SK-N-SH (cell line): ENCODE measurements at regions not wholly inside any gene's neighbourhood (a gene's known extent, or its start where the extent isn't known, plus 50 kb on each side); places are given as distances from the start of the nearest gene placed in this dataset.

Source experiments
- CTCF ChIA-PET: fragments of 300-600, 350-600 bp; formaldehyde crosslinking; extraction: SDS; loops from one replicate; lab custom pipeline; 2021; lab: Yijun Ruan, JAX
- POLR2A ChIA-PET: fragments of 350-600 bp; sonication (Branson Sonifier 250); formaldehyde crosslinking; extraction: SDS; loops from one replicate; lab custom pipeline; 2020; ENCODE audit warnings: antibody characterized with exemption, inconsistent platforms; lab: Yijun Ruan, JAX
- DNase-seq: peaks from one replicate; pipeline ENCODE4 v3.0.0; 2012
- H2AFZ ChIP-seq: fragments of 200-600 bp; sonication (generic); 2 replicates; pipeline ENCODE4 v1.8.1; 2016; ENCODE audit warnings: antibody characterized with exemption, mild to moderate bottlenecking, low read depth
- H3F3A ChIP-seq: fragments of 200-600 bp; sonication (generic); replicated peaks from 2 replicates; pipeline ENCODE3; 2016; ENCODE audit warnings: antibody characterized with exemption, mild to moderate bottlenecking; ENCODE audit not compliant: insufficient read depth
- H3K27ac ChIP-seq, 2 experiments: fragments of 200-500 bp in 1 of 2; fragments of 200-600 bp in 1 of 2; sonication (Bioruptor generic) in 1 of 2; sonication (generic), shearing (Covaris generic) in 1 of 2; 2 replicates each; pipeline versions ENCODE4 v1.5.1 to v1.6.1; 2014 to 2016; ENCODE audit warnings: low read depth in 2 of 2, inconsistent platforms in 1 of 2, low read length in 1 of 2, mild to moderate bottlenecking in 1 of 2, mixed read lengths in 1 of 2
- H3K27me3 ChIP-seq: fragments of 200-600 bp; sonication (generic), shearing (Covaris generic); 2 replicates; pipeline ENCODE4 v1.6.1; 2016; ENCODE audit warnings: mixed run types; ENCODE audit not compliant: insufficient read depth
- H3K36me3 ChIP-seq, 2 experiments: fragments of 200-500 bp in 1 of 2; fragments of 200-600 bp in 1 of 2; sonication (Bioruptor generic) in 1 of 2; sonication (generic) in 1 of 2; replicated peaks in 1 of 2; 2 replicates each; pipeline versions ENCODE3 to v1.5.1; 2014 to 2016; ENCODE audit warnings: low read length in 1 of 2, mild to moderate bottlenecking in 1 of 2; ENCODE audit not compliant: insufficient read depth in 2 of 2, control insufficient read depth in 1 of 2
- H3K4me1 ChIP-seq, 2 experiments: fragments of 200-500 bp in 1 of 2; fragments of 200-600 bp in 1 of 2; sonication (Bioruptor generic) in 1 of 2; sonication (generic), shearing (Covaris generic) in 1 of 2; 2 replicates each; pipeline versions ENCODE4 v1.5.1 to v1.6.1; 2014 to 2016; ENCODE audit warnings: low read depth in 1 of 2, low read length in 1 of 2, mixed run types in 1 of 2; ENCODE audit not compliant: insufficient read depth in 2 of 2, control insufficient read depth in 1 of 2
- H3K4me2 ChIP-seq: fragments of 200-600 bp; sonication (generic), shearing (Covaris generic); 2 replicates; pipeline ENCODE4 v1.6.1; 2017; ENCODE audit warnings: mixed run types
- H3K4me3 ChIP-seq, 2 experiments: fragments of 200-500 bp in 1 of 2; fragments of 200-600 bp in 1 of 2; sonication (Bioruptor generic) in 1 of 2; sonication (generic), shearing (Covaris generic) in 1 of 2; 2 replicates each; pipeline versions ENCODE4 v1.5.1 to v1.8.1; 2014 to 2016; ENCODE audit warnings: low read depth in 2 of 2, inconsistent platforms in 1 of 2, low read length in 1 of 2, mild to moderate bottlenecking in 1 of 2, mixed read lengths in 1 of 2, moderate library complexity in 1 of 2
- H3K79me2 ChIP-seq: fragments of 200-600 bp; sonication (generic); 2 replicates; pipeline ENCODE4 v1.8.1; 2017; ENCODE audit warnings: mild to moderate bottlenecking; ENCODE audit not compliant: insufficient read depth
- H3K9ac ChIP-seq: fragments of 200-600 bp; sonication (generic); 2 replicates; pipeline ENCODE4 v1.6.1; 2017; ENCODE audit warnings: mixed run types
- H3K9me2 ChIP-seq: fragments of 200-600 bp; sonication (generic); 2 replicates; pipeline ENCODE4 v1.6.1; 2017; ENCODE audit warnings: mixed run types
- H3K9me3 ChIP-seq: fragments of 200-600 bp; sonication (generic); 2 replicates; pipeline ENCODE4 v1.6.1; 2017; ENCODE audit warnings: mixed run types, mild to moderate bottlenecking, moderate library complexity
- H4K20me1 ChIP-seq: fragments of 200-600 bp; sonication (generic); 2 replicates; pipeline ENCODE4 v1.6.1; 2017; ENCODE audit warnings: mild to moderate bottlenecking, mixed run types; ENCODE audit not compliant: insufficient read depth
- CHD2 ChIP-seq: fragments of 150-350 bp; IDR thresholded peaks from 2 replicates; pipeline ENCODE4 v1.6.1; 2018; ENCODE audit warnings: low read length; ENCODE audit not compliant: partially characterized antibody
- ELF1 ChIP-seq: IDR thresholded peaks from 2 replicates; pipeline ENCODE4 v1.4.0; 2012
- EP300 ChIP-seq, 2 experiments: IDR thresholded peaks; 2 replicates each; pipeline versions ENCODE4 v1.4.0 to v1.6.1; 2012; ENCODE audit warnings: borderline replicate concordance in 1 of 2, low read depth in 1 of 2, low read length in 1 of 2
- FOXJ3 ChIP-seq: sonication (generic); formaldehyde crosslinking; IDR thresholded peaks from 2 replicates; pipeline ENCODE4 v1.5.1; 2020; ENCODE audit warnings: mild to moderate bottlenecking, missing genetic modification reagents
- GABPA ChIP-seq: IDR thresholded peaks from 2 replicates; pipeline ENCODE4 v1.4.0; 2012; ENCODE audit warnings: low read depth, mild to moderate bottlenecking
- GATA2 ChIP-seq: sonication (generic); formaldehyde crosslinking; IDR thresholded peaks from 2 replicates; pipeline ENCODE4 v1.5.0; 2020; ENCODE audit warnings: mild to moderate bottlenecking, missing genetic modification reagents
- IRF3 ChIP-seq: fragments of 150-350 bp; IDR thresholded peaks from 2 replicates; pipeline ENCODE4 v1.6.1; 2016; ENCODE audit warnings: mild to moderate bottlenecking, low read depth, low read length
- MXI1 ChIP-seq: IDR thresholded peaks from 2 replicates; pipeline ENCODE4 v1.6.1; 2012; ENCODE audit warnings: mild to moderate bottlenecking, low read depth, low read length, improper control_type of control experiment
- NRF1 ChIP-seq: IDR thresholded peaks from 2 replicates; pipeline ENCODE4 v1.6.1; 2012; ENCODE audit warnings: low read depth, mild to moderate bottlenecking, low read length
- POLR2AphosphoS5 ChIP-seq: IDR thresholded peaks from 2 replicates; pipeline ENCODE4 v1.6.1; 2012; ENCODE audit warnings: low read depth, low read length
- REST ChIP-seq: IDR thresholded peaks from 2 replicates; pipeline ENCODE4 v1.6.1; 2012; ENCODE audit warnings: mild to moderate bottlenecking, low read depth, low read length, moderate library complexity
- SMC3 ChIP-seq: IDR thresholded peaks from 2 replicates; pipeline ENCODE4 v1.6.1; 2012; ENCODE audit warnings: low read depth, low read length, improper control_type of control experiment
- TAF1 ChIP-seq: IDR thresholded peaks from 2 replicates; pipeline ENCODE4 v1.6.1; 2012; ENCODE audit warnings: low read depth, mild to moderate bottlenecking, low read length, moderate library complexity, borderline replicate concordance
- TCF12 ChIP-seq: IDR thresholded peaks from 2 replicates; pipeline ENCODE4 v1.4.0; 2012
- TEAD4 ChIP-seq: IDR thresholded peaks from 2 replicates; pipeline ENCODE4 v1.4.0; 2012; ENCODE audit warnings: mild to moderate bottlenecking, borderline replicate concordance; ENCODE audit not compliant: insufficient read depth
- USF1 ChIP-seq: IDR thresholded peaks from 2 replicates; pipeline ENCODE4 v1.4.0; 2012; ENCODE audit warnings: low read depth, borderline replicate concordance
- YY1 ChIP-seq: IDR thresholded peaks from 2 replicates; pipeline ENCODE4 v1.4.0; 2012; ENCODE audit warnings: low read depth, mild to moderate bottlenecking
- WGBS: methylation state at CpG from one replicate; pipeline ENCODE4 v1.1.6; 2017; ENCODE audit warnings: low lambda C conversion rate; 5-methylcytosine and 5-hydroxymethylcytosine counted together

DNA sequence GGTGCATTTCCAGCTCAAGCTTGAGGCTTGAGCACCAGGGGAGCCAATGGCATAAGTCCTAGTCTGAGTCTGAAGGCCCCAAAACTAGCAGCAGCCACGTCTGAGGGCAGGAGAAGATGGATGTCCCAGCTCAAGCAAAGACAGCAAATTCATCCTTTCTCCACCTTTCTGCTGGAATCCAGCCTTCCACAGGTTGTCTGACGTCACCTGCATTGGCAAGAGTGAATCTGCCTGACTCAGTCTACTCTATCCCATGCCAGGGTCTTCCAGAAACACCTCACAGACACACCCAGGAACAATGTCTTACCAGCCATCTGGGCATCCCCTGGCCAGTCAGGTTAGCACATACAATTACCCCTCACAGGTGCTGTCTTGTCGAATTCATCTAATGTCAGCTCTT is 76.2 kb upstream of the SOX11 start:
- Histone ChIP-seq H3K36me3 (no peaks in the 10 kb centered on the region), H3F3A (no peaks in the 10 kb centered on the region), H3K9me3 (no peaks in the 10 kb centered on the region), H3K27me3 (no peaks in the 10 kb centered on the region), H3K27ac (no peak overlapping the region), H3K4me1 (no peaks in the 10 kb centered on the region), H2AFZ (no peak overlapping the region), H3K9me2 (no peaks in the 10 kb centered on the region; the same call in 1 of the 2 replicates), H3K9ac (no peak overlapping the region), H3K79me2 (no peaks in the 10 kb centered on the region), H3K4me3 (no peak overlapping the region), H3K4me2 (no peak overlapping the region), H4K20me1 (no peaks in the 10 kb centered on the region)
- POLR2A ChIA-PET: no interaction called here
- 8% methylated on average over 3 of the region's 3 CpGs for WGBS
- CTCF ChIA-PET: interaction anchor here (0.9 to 1.1 kb wide), 2 partner anchors 19 to 182 kb away, joined by 3 read pairs; no protein-coding TSS in a partner anchor
- TF ChIP-seq EP300 (IDR thresholded peaks at IDR 0.05; ENCODE audit: borderline replicate concordance in 1 of 2, low read depth in 1 of 2, low read length in 1 of 2): no peak
- no peak for TF ChIP-seq USF1
- TF ChIP-seq ELF1: no peak
- TF ChIP-seq POLR2AphosphoS5: no peak
- no peak for TF ChIP-seq GATA2 (CRISPR knock-in tag)
- no peak for TF ChIP-seq CHD2
- no peak for TF ChIP-seq SMC3
- no peak for TF ChIP-seq FOXJ3 (CRISPR knock-in tag)
- TF ChIP-seq NRF1: no peak
- no peak for TF ChIP-seq GABPA
- no peak for TF ChIP-seq YY1
- no peak for TF ChIP-seq MXI1
- no peak for TF ChIP-seq TAF1
- no peak for TF ChIP-seq REST
- no peak for DNase-seq

DNA sequence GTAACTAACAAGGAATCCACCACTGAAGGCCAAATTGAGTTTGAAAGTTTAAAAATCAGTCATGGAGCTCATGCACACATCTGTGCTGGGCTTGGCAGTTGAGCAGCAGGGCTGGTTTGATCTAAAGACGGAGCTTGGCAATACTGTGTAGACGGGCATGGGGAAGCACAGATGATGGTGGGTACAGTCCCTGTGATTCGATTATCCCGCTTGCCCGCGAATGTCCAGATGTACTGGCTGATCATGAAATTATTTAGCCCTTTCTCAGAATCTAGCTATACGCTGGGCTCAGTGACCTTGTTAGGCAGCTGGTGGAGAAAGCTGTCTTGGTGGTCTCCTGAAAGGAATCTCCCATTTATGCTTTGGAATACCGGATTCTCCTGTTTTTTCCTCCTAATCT is 74.8 kb upstream of the SOX11 start:
- H3F3A ChIP-seq: no peaks in the 10 kb centered on the region
- no peak overlapping the region for H3K9ac ChIP-seq
- no peaks in the 10 kb centered on the region for H3K9me3 ChIP-seq
- ChIA-PET POLR2A (no interaction called here), CTCF (no interaction called here)
- H3K27me3 ChIP-seq: no peaks in the 10 kb centered on the region
- no peak overlapping the region for H2AFZ ChIP-seq
- no peaks in the 10 kb centered on the region for H3K4me1 ChIP-seq
- no peaks in the 10 kb centered on the region; the same call in 1 of the 2 replicates for H3K9me2 ChIP-seq
- no peaks in the 10 kb centered on the region for H4K20me1 ChIP-seq
- no peaks in the 10 kb centered on the region for H3K79me2 ChIP-seq
- no peak overlapping the region for H3K4me3 ChIP-seq
- WGBS: 49% methylated on average over 8 of the region's 8 CpGs
- no peak for DNase-seq
- no peak overlapping the region for H3K4me2 ChIP-seq
- H3K27ac ChIP-seq: no peak overlapping the region
- H3K36me3 ChIP-seq: no peaks in the 10 kb centered on the region
- TF ChIP-seq IRF3 (no peak), POLR2AphosphoS5 (no peak), TCF12 (no peak), ELF1 (no peak), GABPA (no peak), TEAD4 (no peak)
